ENCODE measurements at regions not wholly inside any gene's neighbourhood (a gene's known extent, or its start where the extent isn't known, plus 50 kb on each side); places are given as distances from the start of the nearest gene placed in this dataset.

DNA sequence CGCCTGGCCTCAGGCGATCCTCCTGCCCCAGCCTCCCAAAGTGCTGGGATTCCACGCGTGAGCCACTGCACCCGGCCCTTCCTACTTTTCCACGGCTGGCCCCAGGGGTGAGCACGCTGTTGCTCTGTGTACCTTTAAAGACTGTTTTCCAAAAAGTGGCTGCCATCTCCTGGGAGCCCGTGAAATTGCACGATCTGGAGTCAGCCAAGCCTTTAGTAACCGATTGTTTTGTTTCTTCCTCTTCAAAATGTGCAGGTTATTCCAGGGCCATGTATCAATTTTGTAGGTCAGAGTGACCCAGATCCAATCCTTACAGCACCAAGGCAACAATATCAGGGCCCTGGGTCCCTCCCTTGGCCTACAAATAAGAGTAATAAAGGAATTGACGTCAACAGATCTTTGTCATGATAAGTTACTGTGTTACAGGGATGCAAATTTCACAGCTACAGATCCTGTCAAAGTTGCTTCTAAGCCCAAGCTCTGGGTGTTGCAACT lies 135.6 kb upstream of the ZNF236 start:
- no peak for DNase-seq
- H3K4me3 ChIP-seq (ENCODE audit: insufficient read depth, low read depth, low read length, poor library complexity, severe bottlenecking), result no peak overlapping the region
- H3K9me3 ChIP-seq (ENCODE audit: control insufficient read depth, low read length), result no peaks in the 10 kb centered on the region
- no peaks in the 10 kb centered on the region for H3K27me3 ChIP-seq (replicated peaks; ENCODE audit: control insufficient read depth, insufficient read depth, low read length, poor library complexity, severe bottlenecking)
- no peaks in the 10 kb centered on the region for H3K4me1 ChIP-seq (ENCODE audit: control insufficient read depth, insufficient read depth, low read length, poor library complexity, severe bottlenecking)
- H3K27ac ChIP-seq (ENCODE audit: insufficient read depth, low read length, poor library complexity, severe bottlenecking), result no peak overlapping the region
- no peaks in the 10 kb centered on the region for H3K36me3 ChIP-seq (ENCODE audit: control insufficient read depth, insufficient read depth, low read length)

DNA sequence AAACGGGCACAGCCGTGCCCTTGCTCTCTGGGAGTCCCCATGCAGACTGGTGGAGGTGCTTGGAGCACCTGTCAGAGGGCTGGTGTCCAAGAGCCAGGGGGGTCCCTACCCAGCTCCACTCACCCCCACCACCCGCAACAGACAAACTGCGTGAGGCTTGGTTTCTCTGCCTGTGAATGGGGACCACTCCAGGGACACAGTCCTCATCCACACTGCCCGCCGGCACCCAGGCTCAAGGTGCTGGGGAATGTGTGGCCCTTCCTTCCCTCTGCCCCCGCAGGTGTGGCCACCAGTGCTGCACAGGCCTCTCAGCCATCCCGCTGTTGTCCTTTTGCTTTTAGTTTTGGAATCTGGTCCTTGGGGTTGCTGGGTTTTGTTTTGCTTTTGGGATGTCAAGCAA lies 136.5 kb upstream of the ZNF236 start:
- Histone ChIP-seq H3K9me3 (ENCODE audit: control insufficient read depth, low read length) (no peaks in the 10 kb centered on the region), H3K4me1 (ENCODE audit: control insufficient read depth, insufficient read depth, low read length, poor library complexity, severe bottlenecking) (no peaks in the 10 kb centered on the region), H3K36me3 (ENCODE audit: control insufficient read depth, insufficient read depth, low read length) (no peaks in the 10 kb centered on the region), H3K4me3 (ENCODE audit: insufficient read depth, low read depth, low read length, poor library complexity, severe bottlenecking) (no peak overlapping the region), H3K27ac (ENCODE audit: insufficient read depth, low read length, poor library complexity, severe bottlenecking) (no peak overlapping the region), H3K27me3 (replicated peaks; ENCODE audit: control insufficient read depth, insufficient read depth, low read length, poor library complexity, severe bottlenecking) (no peaks in the 10 kb centered on the region)
- DNase-seq, result no peak

DNA sequence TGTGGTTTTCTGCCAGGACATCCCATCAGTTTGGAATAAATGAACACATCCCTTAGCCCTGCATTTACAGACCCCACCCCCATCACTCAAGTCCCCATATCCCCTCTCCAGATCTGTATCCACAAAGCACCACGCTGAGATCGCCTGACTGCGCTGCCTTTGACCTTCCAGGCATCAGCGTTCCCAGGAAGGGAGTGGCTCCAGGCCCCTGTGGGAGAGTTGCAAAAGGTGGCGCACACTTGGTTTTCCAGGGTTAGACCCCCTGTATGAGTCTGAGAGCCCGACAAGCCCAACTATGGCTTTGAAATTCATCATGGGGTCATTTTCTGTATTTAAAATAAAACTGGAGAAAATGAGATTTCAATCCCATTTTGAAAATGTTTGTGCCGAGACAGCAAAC lies 137.0 kb upstream of the ZNF236 start:
- Histone ChIP-seq H3K36me3 (ENCODE audit: control insufficient read depth, insufficient read depth, low read length) (no peaks in the 10 kb centered on the region), H3K9me3 (ENCODE audit: control insufficient read depth, low read length) (no peaks in the 10 kb centered on the region), H3K27me3 (replicated peaks; ENCODE audit: control insufficient read depth, insufficient read depth, low read length, poor library complexity, severe bottlenecking) (no peaks in the 10 kb centered on the region), H3K4me1 (ENCODE audit: control insufficient read depth, insufficient read depth, low read length, poor library complexity, severe bottlenecking) (no peaks in the 10 kb centered on the region), H3K4me3 (ENCODE audit: insufficient read depth, low read depth, low read length, poor library complexity, severe bottlenecking) (no peak overlapping the region), H3K27ac (ENCODE audit: insufficient read depth, low read length, poor library complexity, severe bottlenecking) (no peak overlapping the region)
- no peak for DNase-seq

DNA sequence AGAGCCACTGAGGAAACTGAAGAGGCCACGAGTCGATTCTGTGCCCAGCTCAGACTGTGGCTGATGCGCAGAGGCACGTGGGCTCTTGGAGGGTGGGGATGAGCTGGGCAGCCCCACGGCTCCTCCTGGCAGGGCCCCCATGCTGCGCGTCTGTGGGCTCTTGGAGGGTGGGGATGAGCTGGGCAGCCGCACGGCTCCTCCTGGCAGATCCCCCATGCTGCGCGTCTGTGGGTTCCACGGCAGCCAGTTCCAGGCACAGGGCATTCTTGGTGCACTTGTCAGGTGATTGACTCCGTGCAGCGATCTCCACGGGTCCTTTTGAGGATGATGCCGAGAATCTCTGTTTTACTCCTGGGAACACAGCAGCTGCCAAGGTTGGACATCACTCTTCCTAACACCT lies 138.1 kb upstream of the ZNF236 start:
- Histone ChIP-seq H3K27me3 (replicated peaks; ENCODE audit: control insufficient read depth, insufficient read depth, low read length, poor library complexity, severe bottlenecking) (no peaks in the 10 kb centered on the region), H3K36me3 (ENCODE audit: control insufficient read depth, insufficient read depth, low read length) (no peaks in the 10 kb centered on the region), H3K9me3 (ENCODE audit: control insufficient read depth, low read length) (no peaks in the 10 kb centered on the region), H3K4me1 (ENCODE audit: control insufficient read depth, insufficient read depth, low read length, poor library complexity, severe bottlenecking) (no peaks in the 10 kb centered on the region), H3K27ac (ENCODE audit: insufficient read depth, low read length, poor library complexity, severe bottlenecking) (no peak overlapping the region), H3K4me3 (ENCODE audit: insufficient read depth, low read depth, low read length, poor library complexity, severe bottlenecking) (no peak overlapping the region)
- DNase-seq, result no peak

DNA sequence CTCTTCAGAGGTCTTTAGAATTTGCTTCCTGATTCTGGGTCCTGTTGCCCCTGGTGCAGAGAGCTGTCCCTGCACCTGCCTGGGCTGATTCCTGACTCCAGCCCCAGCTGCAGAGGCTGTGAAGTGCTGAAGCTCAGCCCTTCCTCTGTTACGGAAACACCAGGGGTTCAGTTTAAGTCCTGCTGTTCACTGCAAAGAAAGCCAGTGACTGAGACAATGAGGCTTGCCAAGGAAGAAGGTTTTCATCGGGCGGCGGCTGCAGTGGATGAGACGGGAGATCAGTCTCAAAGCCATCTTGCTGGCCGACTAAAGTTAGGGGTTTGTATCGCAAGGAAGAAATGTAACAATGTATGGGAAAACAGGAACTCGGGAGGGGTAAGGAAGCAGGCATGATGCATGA lies 142.4 kb upstream of the ZNF236 start:
- no peaks in the 10 kb centered on the region for H3K4me1 ChIP-seq (ENCODE audit: control insufficient read depth, insufficient read depth, low read length, poor library complexity, severe bottlenecking)

DNA sequence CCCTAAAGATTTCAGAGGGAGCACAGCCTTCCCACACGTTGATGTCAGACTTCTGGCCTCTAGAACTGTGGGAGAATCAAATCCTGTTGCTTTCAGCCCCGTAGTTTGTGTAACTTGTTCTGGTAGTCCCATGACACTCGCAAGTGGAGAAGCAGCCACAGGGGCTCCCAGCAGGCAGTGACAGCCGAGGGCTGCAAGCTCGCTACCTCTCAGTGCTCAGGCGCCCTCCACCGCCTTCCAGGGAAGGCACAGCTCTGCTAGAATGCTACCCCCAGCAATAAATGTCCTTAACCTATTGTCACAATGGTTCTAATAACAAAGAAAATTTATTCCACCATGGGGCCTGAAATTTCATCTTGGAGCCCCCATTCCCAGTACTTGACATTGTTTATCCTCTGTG lies 143.1 kb upstream of the ZNF236 start:
- Histone ChIP-seq H3K36me3 (ENCODE audit: control insufficient read depth, insufficient read depth, low read length) (no peaks in the 10 kb centered on the region), H3K4me1 (ENCODE audit: control insufficient read depth, insufficient read depth, low read length, poor library complexity, severe bottlenecking) (no peaks in the 10 kb centered on the region), H3K4me3 (ENCODE audit: insufficient read depth, low read depth, low read length, poor library complexity, severe bottlenecking) (no peak overlapping the region), H3K9me3 (ENCODE audit: control insufficient read depth, low read length) (no peaks in the 10 kb centered on the region), H3K27ac (ENCODE audit: insufficient read depth, low read length, poor library complexity, severe bottlenecking) (no peak overlapping the region), H3K27me3 (replicated peaks; ENCODE audit: control insufficient read depth, insufficient read depth, low read length, poor library complexity, severe bottlenecking) (no peaks in the 10 kb centered on the region)
- no peak for DNase-seq

More for the DNA sequence above, 142.4 kb upstream of the ZNF236 start:
- H3K27me3 ChIP-seq (replicated peaks; ENCODE audit: control insufficient read depth, insufficient read depth, low read length, poor library complexity, severe bottlenecking), result no peaks in the 10 kb centered on the region
- H3K36me3 ChIP-seq (ENCODE audit: control insufficient read depth, insufficient read depth, low read length), result no peaks in the 10 kb centered on the region
- no peaks in the 10 kb centered on the region for H3K9me3 ChIP-seq (ENCODE audit: control insufficient read depth, low read length)
- no peak overlapping the region for H3K4me3 ChIP-seq (ENCODE audit: insufficient read depth, low read depth, low read length, poor library complexity, severe bottlenecking)
- DNase-seq, result no peak
- H3K27ac ChIP-seq (ENCODE audit: insufficient read depth, low read length, poor library complexity, severe bottlenecking), result no peak overlapping the region

DNA sequence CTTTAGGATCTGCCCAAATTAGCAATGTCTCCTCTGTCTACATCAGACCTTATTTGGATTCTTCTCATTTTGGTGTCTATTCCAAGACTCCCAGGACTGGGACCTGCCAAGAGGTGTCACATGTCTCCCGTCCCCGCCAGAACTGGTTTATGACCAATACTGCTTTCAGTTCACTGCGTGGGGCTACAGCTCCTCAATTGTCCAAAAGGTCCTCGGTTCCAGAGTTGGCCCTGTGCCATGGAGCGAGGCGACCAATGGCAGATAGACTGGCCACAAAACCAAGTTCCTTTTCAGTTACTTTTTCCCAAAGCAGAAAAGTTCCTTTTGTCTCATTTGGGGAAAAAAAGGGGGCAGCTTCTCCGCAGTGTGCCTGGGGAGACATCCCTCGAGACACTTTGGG lies 144.1 kb upstream of the ZNF236 start:
- Histone ChIP-seq H3K4me3 (ENCODE audit: insufficient read depth, low read depth, low read length, poor library complexity, severe bottlenecking) (no peak overlapping the region), H3K27ac (ENCODE audit: insufficient read depth, low read length, poor library complexity, severe bottlenecking) (no peak overlapping the region), H3K4me1 (ENCODE audit: control insufficient read depth, insufficient read depth, low read length, poor library complexity, severe bottlenecking) (no peaks in the 10 kb centered on the region), H3K27me3 (replicated peaks; ENCODE audit: control insufficient read depth, insufficient read depth, low read length, poor library complexity, severe bottlenecking) (no peaks in the 10 kb centered on the region), H3K9me3 (ENCODE audit: control insufficient read depth, low read length) (no peaks in the 10 kb centered on the region), H3K36me3 (ENCODE audit: control insufficient read depth, insufficient read depth, low read length) (no peaks in the 10 kb centered on the region)
- DNase-seq, result no peak

DNA sequence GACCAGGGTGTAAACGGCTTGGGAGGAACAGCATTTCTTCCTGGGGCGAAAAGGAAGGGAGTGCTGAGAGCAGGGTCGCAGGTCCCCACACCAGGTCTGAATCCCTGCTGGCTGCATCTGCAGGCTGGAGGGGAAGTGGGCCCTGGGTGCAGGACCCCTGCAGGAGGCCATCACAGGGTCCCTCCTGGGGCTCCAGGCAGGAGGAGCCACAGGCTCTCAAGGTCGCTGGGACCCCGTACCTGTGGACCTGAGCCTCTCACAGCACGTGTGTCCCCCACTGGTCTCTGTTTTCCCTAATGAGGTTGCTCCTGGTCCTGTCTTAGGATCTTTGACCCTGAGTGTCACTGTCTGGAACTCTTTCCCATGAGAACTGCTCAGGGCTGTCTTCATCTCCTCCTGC lies 147.8 kb upstream of the ZNF236 start:
- H3K36me3 ChIP-seq (ENCODE audit: control insufficient read depth, insufficient read depth, low read length), result no peaks in the 10 kb centered on the region
- H3K27ac ChIP-seq (ENCODE audit: insufficient read depth, low read length, poor library complexity, severe bottlenecking), result no peak overlapping the region
- no peaks in the 10 kb centered on the region for H3K27me3 ChIP-seq (replicated peaks; ENCODE audit: control insufficient read depth, insufficient read depth, low read length, poor library complexity, severe bottlenecking)
- DNase-seq, result no peak
- H3K4me1 ChIP-seq (ENCODE audit: control insufficient read depth, insufficient read depth, low read length, poor library complexity, severe bottlenecking), result no peaks in the 10 kb centered on the region
- no peak overlapping the region for H3K4me3 ChIP-seq (ENCODE audit: insufficient read depth, low read depth, low read length, poor library complexity, severe bottlenecking)
- H3K9me3 ChIP-seq (ENCODE audit: control insufficient read depth, low read length), result no peaks in the 10 kb centered on the region

DNA sequence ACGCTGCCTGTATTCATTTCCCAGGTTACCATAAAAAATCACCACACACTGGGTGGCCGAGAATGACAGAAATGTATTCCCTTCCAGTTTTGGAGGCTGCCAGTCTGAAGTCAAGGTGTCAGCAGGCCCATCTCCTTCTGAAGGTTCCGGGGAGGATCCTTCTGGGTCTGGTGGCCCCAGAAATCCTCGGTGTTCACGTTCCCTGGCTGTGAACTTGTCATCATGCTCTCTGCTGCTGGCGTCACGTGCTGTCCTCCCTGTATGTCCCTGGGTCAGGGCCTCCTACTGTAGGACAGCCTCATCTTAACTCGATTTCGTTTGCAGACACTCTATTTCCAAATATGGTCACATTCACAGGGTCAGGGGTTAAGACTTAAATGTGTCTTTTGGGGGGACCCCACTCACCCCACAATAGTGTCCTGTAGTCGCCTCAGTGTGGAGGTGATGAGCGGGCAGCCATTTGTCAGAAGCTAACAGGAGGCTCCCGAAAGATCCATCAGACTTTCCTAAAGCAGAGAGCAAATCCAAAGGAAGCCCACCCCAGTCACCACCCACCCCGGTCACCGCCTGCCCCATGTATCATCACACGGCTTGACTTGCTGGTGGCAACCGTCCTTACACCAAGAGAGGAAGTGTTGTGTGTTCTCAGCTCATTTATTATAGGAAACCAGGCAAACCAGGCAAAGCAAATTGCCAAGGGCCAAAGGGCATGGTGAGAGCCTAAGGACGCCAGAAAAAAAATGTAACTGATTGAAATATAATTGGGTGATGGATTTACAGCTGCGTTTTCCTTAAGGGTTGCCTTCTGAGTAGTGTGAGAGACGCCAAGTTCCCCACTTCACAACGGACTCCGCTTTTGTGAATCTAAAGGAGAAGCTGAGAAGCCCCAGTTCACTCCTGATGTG lies 148.8 kb upstream of the ZNF236 start:
- Histone ChIP-seq H3K4me1 (ENCODE audit: control insufficient read depth, insufficient read depth, low read length, poor library complexity, severe bottlenecking) (no peaks in the 10 kb centered on the region), H3K27ac (ENCODE audit: insufficient read depth, low read length, poor library complexity, severe bottlenecking) (no peak overlapping the region), H3K9me3 (ENCODE audit: control insufficient read depth, low read length) (no peaks in the 10 kb centered on the region), H3K4me3 (ENCODE audit: insufficient read depth, low read depth, low read length, poor library complexity, severe bottlenecking) (no peak overlapping the region), H3K27me3 (replicated peaks; ENCODE audit: control insufficient read depth, insufficient read depth, low read length, poor library complexity, severe bottlenecking) (no peaks in the 10 kb centered on the region), H3K36me3 (ENCODE audit: control insufficient read depth, insufficient read depth, low read length) (no peaks in the 10 kb centered on the region)
- DNase-seq, result no peak

DNA sequence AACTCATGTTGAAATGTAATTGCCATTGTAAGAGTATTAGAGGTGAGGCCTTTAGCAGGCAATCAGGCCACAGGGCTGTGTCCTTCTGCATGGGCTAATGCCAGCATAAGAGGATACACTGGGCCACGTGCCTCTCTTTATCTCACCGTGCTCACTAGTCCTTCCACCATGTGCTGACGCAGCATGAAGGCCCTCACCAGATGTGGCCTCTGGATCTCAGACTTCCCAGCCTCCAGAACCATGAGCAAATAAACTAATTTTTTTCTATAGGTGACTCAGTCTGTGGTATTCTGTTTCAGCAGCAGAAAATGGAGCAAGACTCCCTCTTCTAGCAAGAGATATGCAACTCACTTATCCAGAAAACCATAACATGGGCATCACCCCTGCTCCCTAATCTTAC lies 149.7 kb upstream of the ZNF236 start:
- DNase-seq, result no peak
- no peaks in the 10 kb centered on the region for H3K36me3 ChIP-seq (ENCODE audit: control insufficient read depth, insufficient read depth, low read length)
- H3K27me3 ChIP-seq (replicated peaks; ENCODE audit: control insufficient read depth, insufficient read depth, low read length, poor library complexity, severe bottlenecking), result no peaks in the 10 kb centered on the region
- no peaks in the 10 kb centered on the region for H3K4me1 ChIP-seq (ENCODE audit: control insufficient read depth, insufficient read depth, low read length, poor library complexity, severe bottlenecking)
- no peak overlapping the region for H3K27ac ChIP-seq (ENCODE audit: insufficient read depth, low read length, poor library complexity, severe bottlenecking)
- H3K4me3 ChIP-seq (ENCODE audit: insufficient read depth, low read depth, low read length, poor library complexity, severe bottlenecking), result no peak overlapping the region
- H3K9me3 ChIP-seq (ENCODE audit: control insufficient read depth, low read length), result no peaks in the 10 kb centered on the region
